DND-41 (cell line): ENCODE measurements at regions not wholly inside any gene's neighbourhood (a gene's known extent, or its start where the extent isn't known, plus 50 kb on each side); places are given as distances from the start of the nearest gene placed in this dataset.

Experiments used
- CTCF ChIP-seq: IDR thresholded peaks from 2 replicates; pipeline ENCODE4 v1.5.1; 2012; ENCODE audit warnings: borderline replicate concordance, low read length, moderate library complexity, mild to moderate bottlenecking; ENCODE audit not compliant: poor library complexity, severe bottlenecking; ENCODE audit errors: extremely low read depth
- EZH2 ChIP-seq: IDR thresholded peaks from 3 replicates; pipeline ENCODE4 v1.6.1; 2012; ENCODE audit warnings: borderline replicate concordance, low read depth, mild to moderate bottlenecking, moderate library complexity, low read length, inconsistent platforms; ENCODE audit not compliant: severe bottlenecking

GRCh38 chr9:134591573-134591981 lies 50.0 kb upstream of the COL5A1 start:
- TF ChIP-seq CTCF (no peak), EZH2 (no peak)
